CD4-positive, alpha-beta T cell (primary cell): ENCODE measurements at regions not wholly inside any gene's neighbourhood (a gene's known extent, or its start where the extent isn't known, plus 50 kb on each side); places are given as distances from the start of the nearest gene placed in this dataset.

ENCODE experiments used
- ATAC-seq: fragments of 200-7000 bp; cut with Tn5 transposase; one replicate; pipeline ENCODE4 v1.10.0; 2022; ENCODE audit warnings: mild to moderate bottlenecking; ENCODE audit not compliant: poor library complexity
- CTCF ChIA-PET: fragments of 350-600 bp; sonication (Branson Sonifier 250); formaldehyde crosslinking; loops from one replicate; lab custom pipeline; 2021; ENCODE audit warnings: antibody characterized with exemption, inconsistent platforms; lab: Charles Lee
- POLR2A ChIA-PET: fragments of 350-600 bp; sonication (Branson Sonifier 250); formaldehyde crosslinking; loops from one replicate; lab custom pipeline; 2021; ENCODE audit warnings: antibody characterized with exemption, inconsistent platforms; lab: Charles Lee
- DNase-seq, 14 experiments: peaks; one replicate each; pipeline ENCODE4 v3.0.0-alpha.2; 2013 to 2020; ENCODE audit warnings: mixed read lengths in 2 of 14
- H3K27ac ChIP-seq, 2 donors: one replicate each; pipeline versions ENCODE4 v1.5.1 to v1.7.0; 2013; ENCODE audit warnings: low read length in 2 of 2, low read depth in 1 of 2, mild to moderate bottlenecking in 1 of 2
- H3K27me3 ChIP-seq, 2 experiments: 1 replicate in 1 of 2; 2 replicates in 1 of 2; pipeline versions ENCODE4 v1.6.1 to v1.7.0; 2013; ENCODE audit warnings: low read length in 2 of 2, control low read depth in 1 of 2, mild to moderate bottlenecking in 1 of 2, moderate library complexity in 1 of 2; ENCODE audit not compliant: insufficient read depth in 2 of 2, control insufficient read depth in 1 of 2
- H3K36me3 ChIP-seq: one replicate; pipeline ENCODE4 v1.6.1; 2013; ENCODE audit warnings: low read length, control low read depth; ENCODE audit not compliant: insufficient read depth
- H3K4me1 ChIP-seq: one replicate; pipeline ENCODE4 v1.6.1; 2013; ENCODE audit warnings: low read length, control low read depth; ENCODE audit not compliant: insufficient read depth
- H3K4me3 ChIP-seq: one replicate; pipeline ENCODE4 v1.5.1; 2013; ENCODE audit warnings: mild to moderate bottlenecking, low read length, moderate library complexity
- H3K9me3 ChIP-seq, 2 experiments: 1 replicate in 1 of 2; 2 replicates in 1 of 2; pipeline versions ENCODE4 v1.6.1 to v1.7.0; 2013; ENCODE audit warnings: low read length in 2 of 2, mild to moderate bottlenecking in 2 of 2, control low read depth in 1 of 2, moderate library complexity in 1 of 2; ENCODE audit not compliant: control insufficient read depth in 1 of 2, insufficient read depth in 1 of 2
- H3K27ac Mint-ChIP-seq: one replicate; pipeline ENCODE4 v1.8.0; 2020; ENCODE audit warnings: mixed read lengths
- H3K27me3 Mint-ChIP-seq: one replicate; pipeline ENCODE4 v1.8.0; 2021; ENCODE audit warnings: mixed read lengths
- H3K36me3 Mint-ChIP-seq: one replicate; pipeline ENCODE4 v1.8.0; 2021; ENCODE audit warnings: low read depth, mixed read lengths
- H3K4me1 Mint-ChIP-seq: one replicate; pipeline ENCODE4 v1.8.0; 2021; ENCODE audit warnings: low read depth, mixed read lengths
- H3K4me3 Mint-ChIP-seq: one replicate; pipeline ENCODE4 v1.8.0; 2020; ENCODE audit warnings: mild to moderate bottlenecking, mixed read lengths
- H3K9me3 Mint-ChIP-seq: one replicate; pipeline ENCODE4 v1.8.0; 2020; ENCODE audit warnings: mixed read lengths
- intact Hi-C, 2 experiments: fragments of 100-400 bp; cut with DNase I in 1 of 2; cut with micrococcal nuclease in 1 of 2; formaldehyde crosslinking; loops; one replicate each; pipeline versions ENCODE4 v1.15.1 to v1.9.0; 2023 to 2025; cut with DNase I, micrococcal nuclease
- TF ChIP-seq, protein P1 (sequence below): fragments of 200-600 bp; IDR thresholded peaks from one replicate; pipeline ENCODE4 v1.8.0; 2022; ENCODE audit warnings: antibody characterized with exemption, mild to moderate bottlenecking

DNA sequence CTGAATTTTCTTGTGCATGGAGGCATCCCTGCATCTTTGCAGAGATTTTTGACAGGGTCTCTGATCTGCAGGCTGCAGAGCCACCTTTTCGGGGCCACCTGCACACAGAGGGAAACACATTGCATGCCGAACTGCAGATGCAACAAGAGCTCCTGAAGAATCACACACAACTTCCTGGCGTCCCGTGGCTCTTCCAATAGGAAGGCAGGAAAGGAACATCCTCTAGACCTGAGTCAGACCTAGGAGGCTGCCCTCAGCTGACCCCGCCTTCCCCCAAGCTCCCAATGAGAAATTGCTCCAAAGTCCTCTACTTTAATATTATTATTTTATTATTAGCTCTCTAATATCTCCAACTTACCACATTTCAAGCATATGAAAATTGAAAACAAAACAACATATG lies 213.2 kb upstream of the ARRDC4 start:
- ATAC-seq (no peak), DNase-seq (no peak)
- Histone ChIP-seq H3K4me3 (no peak overlapping the region), H3K4me1 (no peaks in the 10 kb centered on the region), H3K27me3 (no peaks in the 10 kb centered on the region), H3K36me3 (no peaks in the 10 kb centered on the region), H3K27ac (no peak overlapping the region), H3K9me3 (no peaks in the 10 kb centered on the region)
- no peaks in the 10 kb centered on the region for H3K36me3 Mint-ChIP-seq
- H3K27ac Mint-ChIP-seq = no peak overlapping the region
- intact Hi-C loops = no loop called here
- TF ChIP-seq, protein P1, sequence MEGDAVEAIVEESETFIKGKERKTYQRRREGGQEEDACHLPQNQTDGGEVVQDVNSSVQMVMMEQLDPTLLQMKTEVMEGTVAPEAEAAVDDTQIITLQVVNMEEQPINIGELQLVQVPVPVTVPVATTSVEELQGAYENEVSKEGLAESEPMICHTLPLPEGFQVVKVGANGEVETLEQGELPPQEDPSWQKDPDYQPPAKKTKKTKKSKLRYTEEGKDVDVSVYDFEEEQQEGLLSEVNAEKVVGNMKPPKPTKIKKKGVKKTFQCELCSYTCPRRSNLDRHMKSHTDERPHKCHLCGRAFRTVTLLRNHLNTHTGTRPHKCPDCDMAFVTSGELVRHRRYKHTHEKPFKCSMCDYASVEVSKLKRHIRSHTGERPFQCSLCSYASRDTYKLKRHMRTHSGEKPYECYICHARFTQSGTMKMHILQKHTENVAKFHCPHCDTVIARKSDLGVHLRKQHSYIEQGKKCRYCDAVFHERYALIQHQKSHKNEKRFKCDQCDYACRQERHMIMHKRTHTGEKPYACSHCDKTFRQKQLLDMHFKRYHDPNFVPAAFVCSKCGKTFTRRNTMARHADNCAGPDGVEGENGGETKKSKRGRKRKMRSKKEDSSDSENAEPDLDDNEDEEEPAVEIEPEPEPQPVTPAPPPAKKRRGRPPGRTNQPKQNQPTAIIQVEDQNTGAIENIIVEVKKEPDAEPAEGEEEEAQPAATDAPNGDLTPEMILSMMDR = no peak
- H3K27me3 Mint-ChIP-seq = peaks cover 15% of the 10 kb centered on the region
- no peak overlapping the region for H3K4me3 Mint-ChIP-seq
- CTCF ChIA-PET = no interaction called here
- POLR2A ChIA-PET = no interaction called here
- no peaks in the 10 kb centered on the region for H3K4me1 Mint-ChIP-seq
- no peaks in the 10 kb centered on the region for H3K9me3 Mint-ChIP-seq

DNA sequence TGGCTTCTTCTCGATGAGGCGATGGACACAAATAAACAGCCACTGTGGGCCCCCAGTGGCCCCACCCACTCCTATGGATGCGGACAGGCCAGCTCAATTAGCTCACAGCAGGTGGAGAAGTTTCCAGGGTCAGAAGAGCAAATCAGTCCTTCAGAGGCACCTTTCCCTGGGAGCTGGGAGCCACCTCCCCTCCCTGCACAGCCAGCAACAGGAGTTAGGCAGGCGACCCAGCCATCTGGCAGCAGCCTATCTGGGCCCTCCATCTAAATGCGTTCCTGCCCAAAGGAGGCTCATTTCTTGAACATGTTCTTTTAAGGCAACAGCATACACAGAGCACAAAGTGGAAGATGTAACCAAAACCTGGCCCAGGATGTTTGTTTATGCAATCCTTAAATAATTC lies 211.9 kb upstream of the ARRDC4 start:
- TF ChIP-seq, protein P1 = no peak
- ChIA-PET POLR2A (no interaction called here), CTCF (no interaction called here)
- no peak overlapping the region for H3K27ac Mint-ChIP-seq
- Histone ChIP-seq H3K9me3 (no peaks in the 10 kb centered on the region), H3K4me3 (no peak overlapping the region), H3K27me3 (no peaks in the 10 kb centered on the region), H3K27ac (no peak overlapping the region), H3K36me3 (no peaks in the 10 kb centered on the region), H3K4me1 (no peaks in the 10 kb centered on the region)
- ATAC-seq (no peak), DNase-seq (no peak)
- intact Hi-C loops = no loop called here
- H3K4me3 Mint-ChIP-seq = no peak overlapping the region
- H3K9me3 Mint-ChIP-seq = no peaks in the 10 kb centered on the region
- peaks cover 15% of the 10 kb centered on the region for H3K27me3 Mint-ChIP-seq
- H3K4me1 Mint-ChIP-seq = no peaks in the 10 kb centered on the region
- H3K36me3 Mint-ChIP-seq = no peaks in the 10 kb centered on the region

DNA sequence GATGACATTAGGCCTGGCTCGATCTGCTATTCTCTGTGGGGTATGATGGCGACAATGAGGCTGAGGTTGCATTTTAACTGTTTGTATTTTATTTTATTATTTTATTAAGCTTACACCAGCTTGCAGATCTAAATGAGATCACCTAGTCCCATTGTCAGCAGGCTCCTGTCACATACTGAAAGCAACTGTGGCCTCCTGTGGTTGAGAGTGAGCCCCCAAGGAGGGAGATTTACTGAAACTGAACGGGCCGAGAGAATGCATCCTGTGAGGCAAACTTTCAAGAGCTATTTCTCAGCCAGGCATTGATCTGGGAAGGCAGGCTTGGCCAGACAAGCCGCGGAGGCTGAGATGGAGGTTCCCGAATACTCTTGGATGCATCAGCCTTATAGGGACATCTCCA lies 210.4 kb upstream of the ARRDC4 start:
- intact Hi-C loops = no loop called here
- ATAC-seq = no peak

More for the DNA sequence above, 210.4 kb upstream of the ARRDC4 start:
- peaks cover 15% of the 10 kb centered on the region for H3K27me3 Mint-ChIP-seq
- TF ChIP-seq, protein P1 = no peak
- H3K4me1 ChIP-seq = no peaks in the 10 kb centered on the region
- no peaks in the 10 kb centered on the region for H3K27me3 ChIP-seq
- H3K27ac ChIP-seq = no peak overlapping the region
- H3K27ac Mint-ChIP-seq = no peak overlapping the region
- H3K4me3 Mint-ChIP-seq = no peak overlapping the region
- ChIA-PET CTCF (no interaction called here), POLR2A (no interaction called here)
- no peaks in the 10 kb centered on the region for H3K4me1 Mint-ChIP-seq
- no peaks in the 10 kb centered on the region for H3K36me3 ChIP-seq
- H3K9me3 Mint-ChIP-seq = no peaks in the 10 kb centered on the region
- no peaks in the 10 kb centered on the region for H3K9me3 ChIP-seq
- H3K4me3 ChIP-seq = no peak overlapping the region
- H3K36me3 Mint-ChIP-seq = no peaks in the 10 kb centered on the region
- no peak for DNase-seq
